CD4-positive, alpha-beta memory T cell (primary cell): ENCODE measurements at regions not wholly inside any gene's neighbourhood (a gene's known extent, or its start where the extent isn't known, plus 50 kb on each side); places are given as distances from the start of the nearest gene placed in this dataset.

Experiments used
- CTCF ChIA-PET: fragments of 350-600 bp; sonication (Branson Sonifier 250); formaldehyde crosslinking; loops from one replicate; lab custom pipeline; 2021; ENCODE audit warnings: inconsistent platforms; ENCODE audit not compliant: partially characterized antibody; lab: Charles Lee
- POLR2A ChIA-PET: fragments of 350-600 bp; sonication (Branson Sonifier 250); formaldehyde crosslinking; loops from one replicate; lab custom pipeline; 2021; ENCODE audit not compliant: partially characterized antibody; lab: Charles Lee
- DNase-seq, 5 donors: peaks; one replicate each; pipeline versions ENCODE4 v3.0.0 to v3.0.0-alpha.2; 2020 to 2022; ENCODE audit warnings: mixed read lengths in 1 of 5
- H3K27ac ChIP-seq: one replicate; pipeline ENCODE4 v1.7.0; 2013; ENCODE audit warnings: low read depth, low read length
- H3K27me3 ChIP-seq: 2 replicates; pipeline ENCODE4 v1.7.0; 2013; ENCODE audit warnings: mild to moderate bottlenecking, low read length, moderate library complexity; ENCODE audit not compliant: insufficient read depth
- H3K36me3 ChIP-seq: 2 replicates; pipeline ENCODE4 v1.7.0; 2013; ENCODE audit warnings: mild to moderate bottlenecking, low read length, moderate library complexity; ENCODE audit not compliant: insufficient read depth
- H3K4me1 ChIP-seq: 2 replicates; pipeline ENCODE4 v1.7.0; 2013; ENCODE audit warnings: mild to moderate bottlenecking, low read length, moderate library complexity; ENCODE audit not compliant: insufficient read depth
- H3K4me3 ChIP-seq, 2 donors: one replicate each; pipeline ENCODE4 v1.7.0; 2013; ENCODE audit warnings: low read length in 2 of 2, mild to moderate bottlenecking in 1 of 2
- H3K9me3 ChIP-seq, 2 donors: one replicate each; pipeline ENCODE4 v1.7.0; 2013; ENCODE audit warnings: low read length in 2 of 2, control low read depth in 1 of 2; ENCODE audit not compliant: control insufficient read depth in 1 of 2
- H3K27ac Mint-ChIP-seq, 7 donors: one replicate each; pipeline ENCODE4 v1.8.0; 2020 to 2021; ENCODE audit warnings: mixed read lengths in 7 of 7, mild to moderate bottlenecking in 6 of 7, inconsistent platforms in 3 of 7, moderate library complexity in 3 of 7
- H3K27me3 Mint-ChIP-seq, 2 donors: one replicate each; pipeline ENCODE4 v1.8.0; 2020 to 2021; ENCODE audit warnings: mixed read lengths in 2 of 2
- H3K36me3 Mint-ChIP-seq, 2 donors: one replicate each; pipeline ENCODE4 v1.8.0; 2020 to 2021; ENCODE audit warnings: mixed read lengths in 2 of 2, inconsistent platforms in 1 of 2, mild to moderate bottlenecking in 1 of 2
- H3K4me1 Mint-ChIP-seq, 4 donors: one replicate each; pipeline ENCODE4 v1.8.0; 2020 to 2021; ENCODE audit warnings: mixed read lengths in 4 of 4, mild to moderate bottlenecking in 1 of 4
- H3K4me3 Mint-ChIP-seq, 8 donors: one replicate each; pipeline ENCODE4 v1.8.0; 2020 to 2021; ENCODE audit warnings: mixed read lengths in 8 of 8, mild to moderate bottlenecking in 7 of 8, moderate library complexity in 6 of 8, inconsistent platforms in 3 of 8
- H3K9me3 Mint-ChIP-seq, 8 donors: one replicate each; pipeline ENCODE4 v1.8.0; 2020 to 2021; ENCODE audit warnings: mixed read lengths in 8 of 8, mild to moderate bottlenecking in 5 of 8, inconsistent platforms in 3 of 8, moderate library complexity in 1 of 8
- intact Hi-C: fragments of 100-400 bp; cut with micrococcal nuclease; formaldehyde crosslinking; loops from one replicate; pipeline ENCODE4 v1.15.1; 2023

DNA sequence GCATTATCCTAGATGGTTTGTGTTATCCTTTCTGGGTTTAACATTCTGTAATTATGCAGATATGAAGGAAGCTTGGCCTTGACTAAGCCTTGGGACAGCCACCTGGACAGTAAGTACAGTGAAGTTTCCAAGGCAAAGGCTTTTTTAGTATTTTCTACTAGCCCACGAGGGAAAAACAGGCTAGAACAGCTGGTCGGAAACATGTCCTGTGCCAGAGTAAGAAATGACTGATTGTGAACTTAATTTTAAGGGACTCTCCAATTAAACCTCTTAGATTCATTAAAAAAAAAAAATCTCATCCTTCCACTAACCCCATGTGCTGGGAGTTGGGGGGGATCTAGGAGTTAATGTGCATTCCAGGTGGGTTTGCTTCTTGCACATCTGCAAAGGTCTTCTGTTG is 720.8 kb downstream of the SLC4A3 start:
- intact Hi-C loops = no loop called here
- Mint-ChIP-seq H3K27me3 (no peaks in the 10 kb centered on the region), H3K4me3 (no peak overlapping the region), H3K27ac (no peak overlapping the region), H3K4me1 (no peaks in the 10 kb centered on the region), H3K36me3 (no peaks in the 10 kb centered on the region), H3K9me3 (peaks cover 0 to 5% (median 1%) of the 10 kb centered on the region in 8 donors)
- H3K36me3 ChIP-seq = no peaks in the 10 kb centered on the region
- H3K4me1 ChIP-seq = no peaks in the 10 kb centered on the region
- no peak overlapping the region for H3K4me3 ChIP-seq
- H3K9me3 ChIP-seq = no peaks in the 10 kb centered on the region
- CTCF ChIA-PET = no interaction called here
- H3K27ac ChIP-seq = no peak overlapping the region
- no peaks in the 10 kb centered on the region for H3K27me3 ChIP-seq
- POLR2A ChIA-PET = no interaction called here
- no peak for DNase-seq

GRCh38 chr2:220353897-220354296 is 726.5 kb downstream of the SLC4A3 start:
- CTCF ChIA-PET = no interaction called here
- Histone ChIP-seq H3K4me1 (no peaks in the 10 kb centered on the region), H3K27ac (no peak overlapping the region), H3K27me3 (no peaks in the 10 kb centered on the region), H3K4me3 (no peak overlapping the region), H3K9me3 (no peaks in the 10 kb centered on the region), H3K36me3 (no peaks in the 10 kb centered on the region)
- H3K36me3 Mint-ChIP-seq = no peaks in the 10 kb centered on the region
- intact Hi-C loops = no loop called here
- no peaks in the 10 kb centered on the region for H3K27me3 Mint-ChIP-seq
- DNase-seq = no peak
- no peaks in the 10 kb centered on the region for H3K4me1 Mint-ChIP-seq
- POLR2A ChIA-PET = no interaction called here
- H3K9me3 Mint-ChIP-seq = peaks cover 0 to 3% (median 1%) of the 10 kb centered on the region in 8 donors
- H3K4me3 Mint-ChIP-seq = no peak overlapping the region
- no peak overlapping the region for H3K27ac Mint-ChIP-seq

DNA sequence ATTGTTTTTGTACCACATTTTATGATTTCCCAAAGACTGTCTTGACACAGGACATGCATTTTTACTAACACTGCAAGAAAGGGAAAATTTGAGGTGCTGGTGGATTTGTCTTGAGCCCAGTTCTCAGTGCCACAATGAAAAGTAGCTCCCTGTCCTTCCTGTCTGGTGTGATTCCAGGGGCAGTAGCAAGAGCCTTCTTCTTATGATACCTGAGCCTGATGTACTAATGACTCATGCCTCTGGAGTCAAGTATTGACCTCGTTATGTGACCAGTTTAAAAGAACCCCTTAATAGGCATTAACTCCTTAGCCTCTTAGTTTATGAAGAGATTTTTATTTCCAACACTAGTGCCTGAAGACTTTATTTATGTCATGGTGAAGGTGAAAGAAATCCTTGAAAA is 728.6 kb downstream of the SLC4A3 start:
- Histone ChIP-seq H3K27me3 (no peaks in the 10 kb centered on the region), H3K36me3 (no peaks in the 10 kb centered on the region), H3K9me3 (no peaks in the 10 kb centered on the region), H3K4me3 (no peak overlapping the region), H3K4me1 (no peaks in the 10 kb centered on the region), H3K27ac (no peak overlapping the region)
- Mint-ChIP-seq H3K27me3 (no peaks in the 10 kb centered on the region), H3K9me3 (peaks cover 0 to 11% (median 3%) of the 10 kb centered on the region in 8 donors), H3K27ac (no peak overlapping the region), H3K36me3 (no peaks in the 10 kb centered on the region), H3K4me1 (no peaks in the 10 kb centered on the region), H3K4me3 (no peak overlapping the region)
- ChIA-PET POLR2A (no interaction called here), CTCF (no interaction called here)
- intact Hi-C loops = no loop called here
- no peak for DNase-seq

GRCh38 chr2:220365023-220365422 is 737.6 kb downstream of the SLC4A3 start:
- no peaks in the 10 kb centered on the region for H3K27me3 ChIP-seq
- H3K27me3 Mint-ChIP-seq = no peaks in the 10 kb centered on the region
- H3K9me3 ChIP-seq = no peaks in the 10 kb centered on the region
- ChIA-PET POLR2A (no interaction called here), CTCF (no interaction called here)
- peaks cover 0 to 11% (median 1%) of the 10 kb centered on the region in 8 donors for H3K9me3 Mint-ChIP-seq
- H3K4me1 ChIP-seq = no peaks in the 10 kb centered on the region
- H3K4me3 Mint-ChIP-seq = no peak overlapping the region
- no peaks in the 10 kb centered on the region for H3K36me3 ChIP-seq
- H3K4me1 Mint-ChIP-seq = no peaks in the 10 kb centered on the region
- H3K27ac Mint-ChIP-seq = no peak overlapping the region
- no peak for DNase-seq
- no peak overlapping the region for H3K27ac ChIP-seq
- H3K4me3 ChIP-seq = no peak overlapping the region
- intact Hi-C loops = no loop called here
- no peaks in the 10 kb centered on the region for H3K36me3 Mint-ChIP-seq

DNA sequence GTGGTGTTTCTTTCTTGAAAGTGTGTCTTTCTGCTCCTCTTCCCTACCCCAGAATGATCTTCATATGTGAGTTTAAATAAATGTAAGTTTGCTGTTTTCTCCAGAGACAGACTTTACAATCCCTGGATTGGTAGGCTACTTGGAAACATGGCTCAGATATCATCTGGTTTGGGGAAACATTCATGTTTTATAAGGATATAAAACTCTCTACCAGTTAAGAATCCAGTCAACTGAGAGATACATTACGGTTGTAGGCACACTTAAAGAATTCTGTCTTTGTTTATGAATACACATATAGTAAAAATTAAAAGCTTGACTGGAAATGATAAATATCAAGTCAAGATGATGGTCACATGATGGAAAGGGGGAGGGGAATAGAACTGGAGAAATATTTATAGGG is 739.3 kb downstream of the SLC4A3 start:
- Histone ChIP-seq H3K36me3 (no peaks in the 10 kb centered on the region), H3K27ac (no peak overlapping the region), H3K4me3 (no peak overlapping the region), H3K9me3 (no peaks in the 10 kb centered on the region), H3K27me3 (no peaks in the 10 kb centered on the region), H3K4me1 (no peaks in the 10 kb centered on the region)
- H3K27ac Mint-ChIP-seq = no peak overlapping the region
- intact Hi-C loops = no loop called here
- no peaks in the 10 kb centered on the region for H3K4me1 Mint-ChIP-seq
- POLR2A ChIA-PET = no interaction called here
- peaks cover 0 to 4% (median 0%) of the 10 kb centered on the region in 8 donors for H3K9me3 Mint-ChIP-seq
- CTCF ChIA-PET = no interaction called here
- DNase-seq = no peak
- no peaks in the 10 kb centered on the region for H3K27me3 Mint-ChIP-seq
- no peak overlapping the region for H3K4me3 Mint-ChIP-seq
- H3K36me3 Mint-ChIP-seq = no peaks in the 10 kb centered on the region

DNA sequence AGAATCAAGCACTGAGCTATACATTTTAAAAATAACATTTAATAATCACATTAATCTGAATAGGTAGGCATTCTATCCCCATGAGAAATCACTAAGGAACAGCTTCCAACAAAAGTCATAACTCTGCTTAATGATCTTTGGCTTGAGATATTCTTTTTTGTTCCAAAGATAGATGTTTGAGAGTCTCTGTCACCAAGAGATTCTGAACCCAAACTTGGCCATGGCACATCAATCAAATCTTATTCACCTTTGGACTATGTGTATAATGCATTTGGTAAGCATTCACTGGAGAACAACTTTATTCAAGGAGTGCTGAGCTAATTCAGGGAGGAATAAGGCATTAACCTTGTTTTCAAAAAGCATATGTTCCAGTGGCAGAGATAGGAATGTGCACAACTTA is 743.3 kb downstream of the SLC4A3 start:
- H3K9me3 Mint-ChIP-seq = peaks cover 0 to 4% (median 0%) of the 10 kb centered on the region in 8 donors
- no peaks in the 10 kb centered on the region for H3K4me1 ChIP-seq
- no peaks in the 10 kb centered on the region for H3K4me1 Mint-ChIP-seq
- no peaks in the 10 kb centered on the region for H3K27me3 ChIP-seq
- DNase-seq = no peak
- no peak overlapping the region for H3K27ac ChIP-seq
- H3K36me3 ChIP-seq = no peaks in the 10 kb centered on the region
- no peaks in the 10 kb centered on the region for H3K27me3 Mint-ChIP-seq
- no peaks in the 10 kb centered on the region for H3K9me3 ChIP-seq
- no peaks in the 10 kb centered on the region for H3K36me3 Mint-ChIP-seq
- no peak overlapping the region for H3K4me3 ChIP-seq
- H3K27ac Mint-ChIP-seq = no peak overlapping the region
- H3K4me3 Mint-ChIP-seq = no peak overlapping the region
- intact Hi-C loops = no loop called here
- CTCF ChIA-PET = no interaction called here
- POLR2A ChIA-PET = no interaction called here

GRCh38 chr2:220371211-220371610 is 743.8 kb downstream of the SLC4A3 start:
- no peak overlapping the region for H3K4me3 Mint-ChIP-seq
- no peaks in the 10 kb centered on the region for H3K36me3 ChIP-seq

DNA sequence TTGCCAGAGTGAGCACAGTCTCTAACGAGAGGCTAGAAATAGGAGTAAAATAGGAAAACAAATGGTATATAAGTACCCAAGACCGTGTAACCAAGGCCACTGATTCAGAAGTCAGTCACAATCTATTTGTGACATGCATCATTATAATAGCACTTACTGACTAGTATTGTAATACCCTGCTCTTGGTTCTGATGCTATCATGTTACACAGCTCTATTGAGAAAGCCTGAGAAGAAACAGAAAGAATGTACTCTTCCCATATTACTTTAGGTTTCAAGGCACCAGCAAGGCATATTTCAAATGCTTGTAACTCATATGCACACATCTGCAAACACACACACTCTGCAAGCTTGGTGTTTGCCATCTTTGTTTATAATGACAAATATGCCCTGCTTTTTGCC is 746.4 kb downstream of the SLC4A3 start:
- H3K4me1 ChIP-seq = no peaks in the 10 kb centered on the region
- no peak for DNase-seq
- intact Hi-C loops = no loop called here
- Mint-ChIP-seq H3K4me1 (no peaks in the 10 kb centered on the region), H3K27ac (no peak overlapping the region), H3K9me3 (peaks cover 0 to 4% (median 0%) of the 10 kb centered on the region in 8 donors), H3K36me3 (no peaks in the 10 kb centered on the region), H3K4me3 (no peak overlapping the region), H3K27me3 (no peaks in the 10 kb centered on the region)
- H3K27me3 ChIP-seq = no peaks in the 10 kb centered on the region
- H3K36me3 ChIP-seq = no peaks in the 10 kb centered on the region
- no peaks in the 10 kb centered on the region for H3K9me3 ChIP-seq
- POLR2A ChIA-PET = no interaction called here
- no peak overlapping the region for H3K27ac ChIP-seq
- CTCF ChIA-PET = no interaction called here
- H3K4me3 ChIP-seq = no peak overlapping the region

More at GRCh38 chr2:220371211-220371610, 743.8 kb downstream of the SLC4A3 start:
- Mint-ChIP-seq H3K4me1 (no peaks in the 10 kb centered on the region), H3K36me3 (no peaks in the 10 kb centered on the region), H3K27me3 (no peaks in the 10 kb centered on the region), H3K27ac (no peak overlapping the region), H3K9me3 (peaks cover 0 to 4% (median 0%) of the 10 kb centered on the region in 8 donors)
- DNase-seq = no peak
- no peaks in the 10 kb centered on the region for H3K4me1 ChIP-seq
- CTCF ChIA-PET = no interaction called here
- no peak overlapping the region for H3K27ac ChIP-seq
- H3K4me3 ChIP-seq = no peak overlapping the region
- POLR2A ChIA-PET = no interaction called here
- no peaks in the 10 kb centered on the region for H3K9me3 ChIP-seq
- H3K27me3 ChIP-seq = no peaks in the 10 kb centered on the region
- intact Hi-C loops = no loop called here
